ENCODE measurements at regions not wholly inside any gene's neighbourhood (a gene's known extent, or its start where the extent isn't known, plus 50 kb on each side); places are given as distances from the start of the nearest gene placed in this dataset.

DNA sequence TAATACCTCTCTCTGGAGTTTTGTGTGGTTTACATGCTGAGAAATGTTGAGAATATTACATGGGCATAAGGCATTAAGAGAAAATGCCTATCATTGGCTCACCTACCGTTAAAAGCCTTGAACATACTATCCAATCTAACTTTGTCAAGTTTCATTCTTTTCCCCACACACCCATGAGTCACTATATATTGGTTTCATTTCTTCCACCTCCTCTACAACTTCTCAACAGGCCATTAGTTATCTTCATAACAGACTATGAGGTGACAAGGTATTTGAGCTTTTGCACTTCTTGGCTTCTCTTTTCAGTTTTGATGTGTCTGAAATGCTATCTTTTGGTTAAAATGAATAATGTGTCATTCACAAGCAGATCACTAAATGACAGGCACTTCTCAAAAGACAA is 288.0 kb downstream of the KCNN2 start:
- H3K27ac Mint-ChIP-seq (ENCODE audit: unreplicated experiment): no peak overlapping the region
- H3K4me3 Mint-ChIP-seq (ENCODE audit: unreplicated experiment): no peak overlapping the region

DNA sequence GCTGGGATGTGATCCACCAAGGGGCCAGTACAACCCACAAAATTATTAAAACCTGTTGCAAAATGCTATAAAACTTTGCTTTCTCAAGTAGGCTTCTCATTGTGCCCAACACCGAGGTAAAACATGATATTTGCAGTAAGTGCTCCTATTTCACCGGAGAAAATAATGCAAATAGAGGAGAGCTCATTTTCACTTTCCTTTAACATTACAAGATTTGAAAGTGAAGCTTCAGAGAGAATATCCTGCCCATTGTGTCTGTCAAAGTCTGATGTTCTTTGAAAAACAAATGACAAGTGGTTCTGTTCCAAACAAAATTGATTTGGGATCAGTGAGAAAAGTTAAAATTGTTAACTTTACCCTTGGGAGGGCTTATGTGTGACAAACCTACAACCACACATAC is 287.1 kb downstream of the KCNN2 start:
- ChIA-PET POLR2A (no interaction called here), CTCF (no interaction called here)
- no peak for DNase-seq
- peaks cover 6% of the 10 kb centered on the region for H3K9me3 Mint-ChIP-seq (ENCODE audit: unreplicated experiment)
- Histone ChIP-seq H3K36me3 (ENCODE audit: control insufficient read depth, insufficient read depth, low read length) (no peaks in the 10 kb centered on the region), H3K4me1 (no peaks in the 10 kb centered on the region), H3K27me3 (replicated peaks; ENCODE audit: control insufficient read depth, insufficient read depth, low read length) (no peaks in the 10 kb centered on the region), H3K9me3 (no peaks in the 10 kb centered on the region), H3K4me3 (ENCODE audit: low read depth, low read length) (no peak overlapping the region)
- peaks cover 3% of the 10 kb centered on the region for H3K27me3 Mint-ChIP-seq (ENCODE audit: insufficient read depth, unreplicated experiment)
- no peak overlapping the region for H3K4me3 Mint-ChIP-seq (ENCODE audit: unreplicated experiment)
- H3K27ac Mint-ChIP-seq (ENCODE audit: unreplicated experiment): no peak overlapping the region
- H3K4me1 Mint-ChIP-seq (ENCODE audit: low read depth, unreplicated experiment): no peaks in the 10 kb centered on the region
- intact Hi-C loops (cut with micrococcal nuclease; ENCODE audit: unreplicated experiment): no loop called here
- TF ChIP-seq, protein P1, sequence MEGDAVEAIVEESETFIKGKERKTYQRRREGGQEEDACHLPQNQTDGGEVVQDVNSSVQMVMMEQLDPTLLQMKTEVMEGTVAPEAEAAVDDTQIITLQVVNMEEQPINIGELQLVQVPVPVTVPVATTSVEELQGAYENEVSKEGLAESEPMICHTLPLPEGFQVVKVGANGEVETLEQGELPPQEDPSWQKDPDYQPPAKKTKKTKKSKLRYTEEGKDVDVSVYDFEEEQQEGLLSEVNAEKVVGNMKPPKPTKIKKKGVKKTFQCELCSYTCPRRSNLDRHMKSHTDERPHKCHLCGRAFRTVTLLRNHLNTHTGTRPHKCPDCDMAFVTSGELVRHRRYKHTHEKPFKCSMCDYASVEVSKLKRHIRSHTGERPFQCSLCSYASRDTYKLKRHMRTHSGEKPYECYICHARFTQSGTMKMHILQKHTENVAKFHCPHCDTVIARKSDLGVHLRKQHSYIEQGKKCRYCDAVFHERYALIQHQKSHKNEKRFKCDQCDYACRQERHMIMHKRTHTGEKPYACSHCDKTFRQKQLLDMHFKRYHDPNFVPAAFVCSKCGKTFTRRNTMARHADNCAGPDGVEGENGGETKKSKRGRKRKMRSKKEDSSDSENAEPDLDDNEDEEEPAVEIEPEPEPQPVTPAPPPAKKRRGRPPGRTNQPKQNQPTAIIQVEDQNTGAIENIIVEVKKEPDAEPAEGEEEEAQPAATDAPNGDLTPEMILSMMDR (IDR thresholded peaks at IDR 0.05; ENCODE audit: insufficient read depth in 1 of 2, low read depth in 1 of 2, low read length in 1 of 2, severe bottlenecking in 1 of 2, unreplicated experiment in 1 of 2): no peak
- BruUV-seq (replicated peaks): no TSS peak
- H3K36me3 Mint-ChIP-seq (ENCODE audit: insufficient read depth, unreplicated experiment): no peaks in the 10 kb centered on the region

More for the DNA sequence above, 288.0 kb downstream of the KCNN2 start:
- intact Hi-C loops (cut with micrococcal nuclease; ENCODE audit: unreplicated experiment): no loop called here
- H3K36me3 Mint-ChIP-seq (ENCODE audit: insufficient read depth, unreplicated experiment): no peaks in the 10 kb centered on the region
- CTCF ChIA-PET: no interaction called here
- POLR2A ChIA-PET: no interaction called here
- no peaks in the 10 kb centered on the region for H3K9me3 Mint-ChIP-seq (ENCODE audit: unreplicated experiment)
- Histone ChIP-seq H3K4me3 (ENCODE audit: low read depth, low read length) (no peak overlapping the region), H3K27me3 (replicated peaks; ENCODE audit: control insufficient read depth, insufficient read depth, low read length) (no peaks in the 10 kb centered on the region), H3K36me3 (ENCODE audit: control insufficient read depth, insufficient read depth, low read length) (no peaks in the 10 kb centered on the region), H3K9me3 (no peaks in the 10 kb centered on the region), H3K4me1 (no peaks in the 10 kb centered on the region)
- H3K27me3 Mint-ChIP-seq (ENCODE audit: insufficient read depth, unreplicated experiment): peaks cover 3% of the 10 kb centered on the region
- no TSS peak for BruUV-seq (replicated peaks)
- no peaks in the 10 kb centered on the region for H3K4me1 Mint-ChIP-seq (ENCODE audit: low read depth, unreplicated experiment)
- TF ChIP-seq, protein P1 (IDR thresholded peaks at IDR 0.05; ENCODE audit: insufficient read depth in 1 of 2, low read depth in 1 of 2, low read length in 1 of 2, severe bottlenecking in 1 of 2, unreplicated experiment in 1 of 2): no peak
- DNase-seq: no peak

DNA sequence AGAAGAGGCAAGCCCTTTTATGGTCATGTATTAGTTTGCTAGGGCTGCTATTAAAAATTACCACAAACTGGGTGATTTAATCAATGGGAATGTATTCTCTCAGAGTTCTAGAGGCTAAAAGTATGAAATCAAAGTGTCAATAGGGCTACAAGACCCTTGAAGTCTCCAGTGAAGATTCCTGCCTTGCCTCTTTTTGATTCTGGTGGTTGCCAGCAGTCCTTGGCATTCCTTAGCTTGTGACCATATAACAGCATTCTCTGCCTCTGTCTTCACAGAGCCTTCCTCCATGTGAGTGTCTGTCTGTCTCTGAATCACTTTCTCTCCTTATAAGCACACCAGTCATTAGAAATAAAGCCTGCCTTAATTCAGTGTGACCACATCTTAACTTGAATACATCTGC is 282.7 kb downstream of the KCNN2 start:
- TF ChIP-seq, protein P1 (IDR thresholded peaks at IDR 0.05; ENCODE audit: insufficient read depth in 1 of 2, low read depth in 1 of 2, low read length in 1 of 2, severe bottlenecking in 1 of 2, unreplicated experiment in 1 of 2): no peak
- no peaks in the 10 kb centered on the region for H3K27me3 ChIP-seq (replicated peaks; ENCODE audit: control insufficient read depth, insufficient read depth, low read length)
- Mint-ChIP-seq H3K36me3 (ENCODE audit: insufficient read depth, unreplicated experiment) (no peaks in the 10 kb centered on the region), H3K4me3 (ENCODE audit: unreplicated experiment) (no peak overlapping the region), H3K27ac (ENCODE audit: unreplicated experiment) (no peak overlapping the region), H3K9me3 (ENCODE audit: unreplicated experiment) (peaks cover 19% of the 10 kb centered on the region), H3K4me1 (ENCODE audit: low read depth, unreplicated experiment) (no peaks in the 10 kb centered on the region), H3K27me3 (ENCODE audit: insufficient read depth, unreplicated experiment) (peaks cover 3% of the 10 kb centered on the region)
- H3K9me3 ChIP-seq: no peaks in the 10 kb centered on the region; the same call in 1 of the 2 replicates
- no peak overlapping the region for H3K4me3 ChIP-seq (ENCODE audit: low read depth, low read length)
- H3K4me1 ChIP-seq: no peaks in the 10 kb centered on the region
- no TSS peak for BruUV-seq (replicated peaks)
- intact Hi-C loops (cut with micrococcal nuclease; ENCODE audit: unreplicated experiment): no loop called here
- DNase-seq: no peak
- ChIA-PET CTCF (no interaction called here), POLR2A (no interaction called here)
- H3K36me3 ChIP-seq (ENCODE audit: control insufficient read depth, insufficient read depth, low read length): no peaks in the 10 kb centered on the region
